IPS-18a (cell line): ENCODE measurements at regions not wholly inside any gene's neighbourhood (a gene's known extent, or its start where the extent isn't known, plus 50 kb on each side); places are given as distances from the start of the nearest gene placed in this dataset.

ENCODE experiments used
- H3K27ac ChIP-seq: one replicate; pipeline ENCODE4 v1.5.1; 2013; ENCODE audit warnings: low read length
- H3K27me3 ChIP-seq: one replicate; pipeline ENCODE4 v1.6.1; 2013; ENCODE audit warnings: mild to moderate bottlenecking, low read length; ENCODE audit not compliant: control insufficient read depth, insufficient read depth
- H3K36me3 ChIP-seq: one replicate; pipeline ENCODE4 v1.6.1; 2013; ENCODE audit warnings: low read depth, low read length; ENCODE audit not compliant: control insufficient read depth
- H3K4me1 ChIP-seq: one replicate; pipeline ENCODE4 v1.6.1; 2013; ENCODE audit warnings: low read depth, low read length; ENCODE audit not compliant: control insufficient read depth
- H3K4me3 ChIP-seq: one replicate; pipeline ENCODE4 v1.5.1; 2013; ENCODE audit warnings: low read length
- H3K9ac ChIP-seq: one replicate; pipeline ENCODE4 v1.6.1; 2013; ENCODE audit warnings: mild to moderate bottlenecking, low read length, moderate library complexity
- H3K9me3 ChIP-seq: one replicate; pipeline ENCODE4 v1.6.1; 2013; ENCODE audit warnings: low read depth, low read length; ENCODE audit not compliant: control insufficient read depth

GRCh38 chr6:113524826-113525225, 332.3 kb upstream of the MARCKS start:
- Histone ChIP-seq H3K4me3 (no peak overlapping the region), H3K27ac (no peak overlapping the region), H3K9me3 (no peaks in the 10 kb centered on the region), H3K36me3 (no peaks in the 10 kb centered on the region), H3K27me3 (no peaks in the 10 kb centered on the region), H3K4me1 (no peaks in the 10 kb centered on the region), H3K9ac (no peak overlapping the region)

- Histone ChIP-seq H3K9me3 (no peaks in the 10 kb centered on the region), H3K4me3 (no peak overlapping the region), H3K27ac (no peak overlapping the region), H3K9ac (no peak overlapping the region), H3K4me1 (peaks cover 3% of the 10 kb centered on the region), H3K27me3 (no peaks in the 10 kb centered on the region), H3K36me3 (no peaks in the 10 kb centered on the region)
Measured at GRCh38 chr6:113526553-113526952, 330.6 kb upstream of the MARCKS start.

- H3K27me3 ChIP-seq: no peaks in the 10 kb centered on the region
- no peak overlapping the region for H3K9ac ChIP-seq
- H3K9me3 ChIP-seq: no peaks in the 10 kb centered on the region
- H3K27ac ChIP-seq: no peak overlapping the region
- no peak overlapping the region for H3K4me3 ChIP-seq
- peaks cover 3% of the 10 kb centered on the region for H3K4me1 ChIP-seq
- no peaks in the 10 kb centered on the region for H3K36me3 ChIP-seq
Measured at GRCh38 chr6:113526995-113527394, 330.1 kb upstream of the MARCKS start.

GRCh38 chr6:113528111-113528510, 329.0 kb upstream of the MARCKS start:
- H3K9me3 ChIP-seq: no peaks in the 10 kb centered on the region
- H3K4me3 ChIP-seq: no peak overlapping the region
- no peaks in the 10 kb centered on the region for H3K36me3 ChIP-seq
- H3K27ac ChIP-seq: no peak overlapping the region
- no peaks in the 10 kb centered on the region for H3K27me3 ChIP-seq
- peaks cover 3% of the 10 kb centered on the region for H3K4me1 ChIP-seq
- no peak overlapping the region for H3K9ac ChIP-seq

GRCh38 chr6:113529196-113529595, 327.9 kb upstream of the MARCKS start:
- Histone ChIP-seq H3K27ac (no peak overlapping the region), H3K9ac (no peak overlapping the region), H3K4me1 (peaks cover 3% of the 10 kb centered on the region), H3K4me3 (no peak overlapping the region), H3K27me3 (no peaks in the 10 kb centered on the region), H3K9me3 (no peaks in the 10 kb centered on the region), H3K36me3 (no peaks in the 10 kb centered on the region)

- peaks cover 3% of the 10 kb centered on the region for H3K4me1 ChIP-seq
- H3K4me3 ChIP-seq: no peak overlapping the region
- no peaks in the 10 kb centered on the region for H3K9me3 ChIP-seq
- no peaks in the 10 kb centered on the region for H3K36me3 ChIP-seq
- H3K27me3 ChIP-seq: no peaks in the 10 kb centered on the region
- no peak overlapping the region for H3K9ac ChIP-seq
- H3K27ac ChIP-seq: no peak overlapping the region
Measured at GRCh38 chr6:113529879-113530278, 327.3 kb upstream of the MARCKS start.

- H3K4me3 ChIP-seq: no peak overlapping the region
- H3K9ac ChIP-seq: no peak overlapping the region
- no peak overlapping the region for H3K27ac ChIP-seq
- H3K4me1 ChIP-seq: peaks cover 3% of the 10 kb centered on the region
- no peaks in the 10 kb centered on the region for H3K36me3 ChIP-seq
- H3K9me3 ChIP-seq: no peaks in the 10 kb centered on the region
- H3K27me3 ChIP-seq: no peaks in the 10 kb centered on the region
Measured at GRCh38 chr6:113530769-113531168, 326.4 kb upstream of the MARCKS start.

GRCh38 chr6:113539202-113539601, 317.9 kb upstream of the MARCKS start:
- H3K4me3 ChIP-seq: no peak overlapping the region
- H3K36me3 ChIP-seq: no peaks in the 10 kb centered on the region
- no peaks in the 10 kb centered on the region for H3K4me1 ChIP-seq
- no peak overlapping the region for H3K27ac ChIP-seq
- no peaks in the 10 kb centered on the region for H3K27me3 ChIP-seq
- H3K9ac ChIP-seq: no peak overlapping the region
- no peaks in the 10 kb centered on the region for H3K9me3 ChIP-seq

- no peaks in the 10 kb centered on the region for H3K9me3 ChIP-seq
- no peaks in the 10 kb centered on the region for H3K36me3 ChIP-seq
- no peak overlapping the region for H3K4me3 ChIP-seq
- no peaks in the 10 kb centered on the region for H3K27me3 ChIP-seq
- no peaks in the 10 kb centered on the region for H3K4me1 ChIP-seq
- no peak overlapping the region for H3K9ac ChIP-seq
- H3K27ac ChIP-seq: no peak overlapping the region
Measured at GRCh38 chr6:113539623-113540022, 317.5 kb upstream of the MARCKS start.

GRCh38 chr6:113540466-113540865, 316.7 kb upstream of the MARCKS start:
- no peak overlapping the region for H3K27ac ChIP-seq
- H3K36me3 ChIP-seq: no peaks in the 10 kb centered on the region
- H3K9ac ChIP-seq: no peak overlapping the region
- H3K4me1 ChIP-seq: no peaks in the 10 kb centered on the region
- H3K9me3 ChIP-seq: no peaks in the 10 kb centered on the region
- no peaks in the 10 kb centered on the region for H3K27me3 ChIP-seq
- H3K4me3 ChIP-seq: no peak overlapping the region

GRCh38 chr6:113551168-113551567, 306.0 kb upstream of the MARCKS start:
- Histone ChIP-seq H3K27ac (no peak overlapping the region), H3K4me3 (no peak overlapping the region), H3K4me1 (no peaks in the 10 kb centered on the region), H3K9me3 (no peaks in the 10 kb centered on the region), H3K36me3 (no peaks in the 10 kb centered on the region), H3K9ac (no peak overlapping the region), H3K27me3 (no peaks in the 10 kb centered on the region)

GRCh38 chr6:113556775-113557174, 300.4 kb upstream of the MARCKS start:
- Histone ChIP-seq H3K27ac (no peak overlapping the region), H3K4me3 (no peak overlapping the region), H3K36me3 (no peaks in the 10 kb centered on the region), H3K9ac (no peak overlapping the region), H3K9me3 (no peaks in the 10 kb centered on the region), H3K27me3 (no peaks in the 10 kb centered on the region), H3K4me1 (peaks cover 4% of the 10 kb centered on the region)
